Activated T-helper 1 cell treated with anti-CD3 and anti-CD28 coated beads, Interleukin-12 subunit alpha, Interleukin-12 subunit beta, Interleukin-2, Interleukin-4 antibody, amounts not matched to agents 30 ng/mL and 10 ng/mL and 1 ng/mL, durations not matched to agents 14 hours and 24 hours and 36 hours (primary cell): ENCODE measurements at regions not wholly inside any gene's neighbourhood (a gene's known extent, or its start where the extent isn't known, plus 50 kb on each side); places are given as distances from the start of the nearest gene placed in this dataset.
"Not testable (repeated sequence)": the region's sequence is repeated elsewhere in the genome, so short reads cannot be mapped to it uniquely, and the experiment has no call there.

Experiments
- DNase-seq: peaks from one replicate; pipeline ENCODE4 v3.0.0; 2021; ENCODE audit warnings: low spot score
- H3K27ac Mint-ChIP-seq: one replicate; pipeline ENCODE4 v1.8.0; 2021; ENCODE audit warnings: mild to moderate bottlenecking, mixed read lengths
- H3K27me3 Mint-ChIP-seq: one replicate; pipeline ENCODE4 v1.8.0; 2022; ENCODE audit warnings: mild to moderate bottlenecking, moderate library complexity, mixed read lengths; ENCODE audit not compliant: insufficient read depth
- H3K36me3 Mint-ChIP-seq: one replicate; pipeline ENCODE4 v1.8.0; 2021; ENCODE audit warnings: low read depth, mixed read lengths
- H3K4me1 Mint-ChIP-seq: one replicate; pipeline ENCODE4 v1.8.0; 2021; ENCODE audit warnings: low read depth, mixed read lengths
- H3K4me3 Mint-ChIP-seq: one replicate; pipeline ENCODE4 v1.8.0; 2021; ENCODE audit warnings: mild to moderate bottlenecking, moderate library complexity, mixed read lengths
- H3K9me3 Mint-ChIP-seq: one replicate; pipeline ENCODE4 v1.8.0; 2021; ENCODE audit warnings: mixed read lengths
- intact Hi-C: fragments of 100-400 bp; cut with micrococcal nuclease; formaldehyde crosslinking; loops from one replicate; pipeline ENCODE4 v1.15.1; 2024

DNA sequence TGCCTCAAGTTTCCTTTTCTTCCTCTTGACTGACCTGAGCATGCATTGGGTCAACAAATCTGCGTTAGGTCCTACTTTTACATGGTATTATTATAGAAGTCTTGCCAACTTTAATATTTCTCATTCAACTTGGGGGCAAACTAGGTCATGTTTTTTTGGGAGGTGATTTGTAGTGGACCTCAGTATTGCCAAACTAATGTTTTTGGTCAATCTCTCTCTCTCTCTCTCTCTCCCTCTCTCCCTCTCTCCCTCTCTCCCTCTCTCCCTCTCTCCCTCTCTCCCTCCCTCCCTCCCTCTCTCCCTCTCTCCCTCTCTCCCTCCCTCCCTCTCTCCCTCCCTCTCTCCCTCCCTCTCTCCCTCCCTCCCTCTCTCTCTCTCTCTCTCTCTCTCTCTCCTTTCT, 848.9 kb downstream of the MCTP2 start:
- H3K36me3 Mint-ChIP-seq, H3K4me1 Mint-ChIP-seq, DNase-seq, H3K9me3 Mint-ChIP-seq, intact Hi-C loops, H3K27ac Mint-ChIP-seq, H3K4me3 Mint-ChIP-seq, H3K27me3 Mint-ChIP-seq: not testable (repeated sequence)

GRCh38 chr15:95085056-95085455, 853.7 kb downstream of the MCTP2 start:
- H3K4me1 Mint-ChIP-seq, result no peaks in the 10 kb centered on the region
- no peaks in the 10 kb centered on the region for H3K9me3 Mint-ChIP-seq
- intact Hi-C loops, result no loop called here
- no peak for DNase-seq
- no peak overlapping the region for H3K4me3 Mint-ChIP-seq
- no peaks in the 10 kb centered on the region for H3K36me3 Mint-ChIP-seq
- no peaks in the 10 kb centered on the region for H3K27me3 Mint-ChIP-seq
- no peak overlapping the region for H3K27ac Mint-ChIP-seq

GRCh38 chr15:95086531-95087252, 855.3 kb downstream of the MCTP2 start:
- no peak overlapping the region for H3K27ac Mint-ChIP-seq
- H3K9me3 Mint-ChIP-seq, result no peaks in the 10 kb centered on the region
- no peaks in the 10 kb centered on the region for H3K36me3 Mint-ChIP-seq
- no peak for DNase-seq
- H3K4me3 Mint-ChIP-seq, result no peak overlapping the region
- no peaks in the 10 kb centered on the region for H3K27me3 Mint-ChIP-seq
- intact Hi-C loops, result no loop called here
- H3K4me1 Mint-ChIP-seq, result no peaks in the 10 kb centered on the region

- Mint-ChIP-seq H3K27ac (no peak overlapping the region), H3K4me1 (no peaks in the 10 kb centered on the region), H3K36me3 (no peaks in the 10 kb centered on the region), H3K9me3 (no peaks in the 10 kb centered on the region), H3K27me3 (no peaks in the 10 kb centered on the region), H3K4me3 (no peak overlapping the region)
- no peak for DNase-seq
- intact Hi-C loops, result no loop called here
Observed at GRCh38 chr15:95087253-95087609, 855.9 kb downstream of the MCTP2 start.

DNA sequence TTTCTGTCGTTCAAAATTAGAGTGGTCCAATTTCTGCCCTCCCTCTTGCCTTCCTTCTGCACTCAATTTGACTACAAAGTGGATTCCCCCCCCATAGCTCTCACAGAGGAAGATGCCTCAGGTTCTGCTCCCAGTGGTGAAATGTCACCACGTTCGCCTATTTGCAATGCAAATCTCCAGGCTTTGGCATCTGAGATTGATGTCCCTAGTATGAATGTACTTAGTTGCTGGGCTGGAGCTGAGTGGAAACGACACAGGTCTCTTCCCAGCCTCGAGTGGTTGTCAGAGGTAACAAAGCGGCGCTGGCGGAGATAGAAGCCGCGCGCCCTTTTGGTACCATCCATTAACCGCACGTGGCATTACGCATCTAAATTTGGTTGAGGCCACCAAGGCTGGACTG, 860.1 kb downstream of the MCTP2 start:
- Mint-ChIP-seq H3K27me3 (no peaks in the 10 kb centered on the region), H3K4me3 (no peak overlapping the region), H3K4me1 (no peaks in the 10 kb centered on the region), H3K36me3 (no peaks in the 10 kb centered on the region), H3K9me3 (no peaks in the 10 kb centered on the region), H3K27ac (no peak overlapping the region)
- intact Hi-C loops, result no loop called here
- no peak for DNase-seq

DNA sequence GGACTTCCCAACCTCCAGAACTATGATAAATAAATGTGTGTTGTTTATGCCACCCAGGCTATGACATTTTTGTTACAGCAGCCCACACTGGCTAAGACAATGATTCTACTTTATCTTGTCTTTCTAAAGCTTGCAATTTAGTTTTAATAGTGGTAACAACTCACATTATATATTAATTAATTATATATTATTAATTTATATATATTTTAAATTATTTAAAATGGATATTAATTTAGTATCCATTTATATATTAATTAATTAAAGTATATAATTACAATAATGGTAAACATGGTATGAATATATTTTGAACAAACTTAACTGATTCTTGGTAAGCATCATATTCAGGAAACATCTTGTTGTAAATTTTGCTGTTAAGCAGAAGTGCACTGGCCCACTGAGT, 863.9 kb downstream of the MCTP2 start:
- Mint-ChIP-seq H3K27ac (no peak overlapping the region), H3K36me3 (no peaks in the 10 kb centered on the region), H3K9me3 (no peaks in the 10 kb centered on the region), H3K4me1 (no peaks in the 10 kb centered on the region), H3K4me3 (no peak overlapping the region), H3K27me3 (no peaks in the 10 kb centered on the region)
- DNase-seq, result no peak
- intact Hi-C loops, result no loop called here

- H3K27me3 Mint-ChIP-seq, result no peaks in the 10 kb centered on the region
- no peak overlapping the region for H3K27ac Mint-ChIP-seq
- no peaks in the 10 kb centered on the region for H3K36me3 Mint-ChIP-seq
- H3K9me3 Mint-ChIP-seq, result no peaks in the 10 kb centered on the region
- no peak overlapping the region for H3K4me3 Mint-ChIP-seq
- DNase-seq, result no peak
- intact Hi-C loops, result no loop called here
- no peaks in the 10 kb centered on the region for H3K4me1 Mint-ChIP-seq
Observed at GRCh38 chr15:95096651-95097050, 865.3 kb downstream of the MCTP2 start.

- no peak overlapping the region for H3K27ac Mint-ChIP-seq
- intact Hi-C loops, result no loop called here
- H3K27me3 Mint-ChIP-seq, result no peaks in the 10 kb centered on the region
- no peak overlapping the region for H3K4me3 Mint-ChIP-seq
- H3K9me3 Mint-ChIP-seq, result no peaks in the 10 kb centered on the region
- H3K36me3 Mint-ChIP-seq, result no peaks in the 10 kb centered on the region
- DNase-seq, result no peak
- no peaks in the 10 kb centered on the region for H3K4me1 Mint-ChIP-seq
Observed at GRCh38 chr15:95097361-95097760, 866.0 kb downstream of the MCTP2 start.

GRCh38 chr15:95105229-95105628, 873.9 kb downstream of the MCTP2 start:
- Mint-ChIP-seq H3K4me1 (no peaks in the 10 kb centered on the region), H3K9me3 (no peaks in the 10 kb centered on the region), H3K27me3 (no peaks in the 10 kb centered on the region), H3K36me3 (no peaks in the 10 kb centered on the region), H3K27ac (no peak overlapping the region), H3K4me3 (no peak overlapping the region)
- DNase-seq, result no peak
- intact Hi-C loops, result no loop called here

DNA sequence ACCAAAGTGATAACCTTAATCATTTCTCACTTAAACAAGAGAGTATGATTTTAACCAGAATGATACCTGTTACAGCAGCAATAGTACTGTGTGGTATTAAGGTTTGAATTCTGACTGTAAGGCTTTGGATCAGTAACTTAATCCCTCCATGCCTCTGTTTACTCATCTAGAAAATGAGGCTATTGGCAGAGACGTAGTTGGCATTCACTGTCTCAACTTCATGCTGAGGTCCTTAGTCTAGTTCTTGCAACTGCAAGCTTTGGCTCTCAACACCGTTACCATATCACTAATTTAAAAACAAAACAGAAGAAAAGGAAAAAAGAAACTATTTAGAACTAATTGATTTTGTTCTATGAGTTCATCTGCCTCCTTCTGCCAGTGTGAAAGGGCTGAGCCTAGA, 875.4 kb downstream of the MCTP2 start:
- no peak for DNase-seq
- H3K36me3 Mint-ChIP-seq, result no peaks in the 10 kb centered on the region
- H3K27me3 Mint-ChIP-seq, result no peaks in the 10 kb centered on the region

GRCh38 chr15:95108673-95109072, 877.3 kb downstream of the MCTP2 start:
- Mint-ChIP-seq H3K27ac (no peak overlapping the region), H3K4me1 (no peaks in the 10 kb centered on the region), H3K4me3 (no peak overlapping the region), H3K27me3 (no peaks in the 10 kb centered on the region), H3K36me3 (no peaks in the 10 kb centered on the region), H3K9me3 (no peaks in the 10 kb centered on the region)
- DNase-seq, result no peak
- intact Hi-C loops, result no loop called here

More for the DNA sequence above, 875.4 kb downstream of the MCTP2 start:
- intact Hi-C loops, result no loop called here
- Mint-ChIP-seq H3K4me1 (no peaks in the 10 kb centered on the region), H3K9me3 (no peaks in the 10 kb centered on the region), H3K4me3 (no peak overlapping the region), H3K27ac (no peak overlapping the region)

DNA sequence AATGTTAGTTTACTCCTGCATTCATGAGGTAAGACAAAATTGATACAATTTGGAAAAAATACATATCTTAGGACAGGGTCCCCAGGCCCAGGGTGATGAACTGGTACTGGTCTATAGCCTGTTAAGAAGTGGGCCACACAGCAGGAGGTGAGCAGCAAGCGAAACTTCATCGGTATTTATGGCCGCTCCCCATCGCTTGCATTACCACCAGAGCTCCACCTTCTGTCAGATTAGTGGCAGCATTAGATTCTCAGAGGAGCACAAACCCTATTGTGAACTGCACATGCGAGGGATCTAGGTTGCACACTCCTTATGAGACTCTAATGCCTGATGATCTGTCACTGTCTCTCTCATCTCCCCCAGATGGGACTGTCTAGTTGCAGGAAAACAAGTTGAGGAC, 880.6 kb downstream of the MCTP2 start:
- Mint-ChIP-seq H3K9me3 (no peaks in the 10 kb centered on the region), H3K27ac (no peak overlapping the region)

DNA sequence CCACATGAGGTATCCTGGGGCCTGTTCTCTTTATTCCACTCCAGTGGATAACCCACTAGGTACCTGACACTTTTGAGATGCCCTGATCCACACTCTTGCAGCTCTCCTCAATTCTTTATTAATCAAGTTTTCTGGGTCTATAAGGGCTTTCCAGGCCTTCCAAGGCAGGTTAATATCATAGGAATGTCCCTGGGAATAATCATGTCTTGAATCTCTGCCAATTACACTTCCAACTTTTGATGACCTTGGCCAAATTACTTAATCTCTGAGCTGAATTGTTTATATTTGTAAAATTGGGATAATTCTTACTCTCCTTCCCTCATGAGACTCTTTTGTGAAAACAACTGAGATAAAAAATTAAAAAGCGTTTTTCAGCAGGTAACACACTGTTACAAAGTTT, 881.7 kb downstream of the MCTP2 start:
- no peaks in the 10 kb centered on the region for H3K27me3 Mint-ChIP-seq
- H3K9me3 Mint-ChIP-seq, result no peaks in the 10 kb centered on the region
- no peak overlapping the region for H3K4me3 Mint-ChIP-seq
- DNase-seq, result no peak
- H3K36me3 Mint-ChIP-seq, result no peaks in the 10 kb centered on the region
- intact Hi-C loops, result no loop called here
- no peaks in the 10 kb centered on the region for H3K4me1 Mint-ChIP-seq
- H3K27ac Mint-ChIP-seq, result no peak overlapping the region

More for the DNA sequence above, 880.6 kb downstream of the MCTP2 start:
- DNase-seq, result no peak
- no peaks in the 10 kb centered on the region for H3K4me1 Mint-ChIP-seq
- no peaks in the 10 kb centered on the region for H3K27me3 Mint-ChIP-seq
- intact Hi-C loops, result no loop called here
- H3K4me3 Mint-ChIP-seq, result no peak overlapping the region
- H3K36me3 Mint-ChIP-seq, result no peaks in the 10 kb centered on the region

GRCh38 chr15:95119041-95119610, 887.8 kb downstream of the MCTP2 start:
- no peaks in the 10 kb centered on the region for H3K27me3 Mint-ChIP-seq
- intact Hi-C loops, result no loop called here
- no peaks in the 10 kb centered on the region for H3K9me3 Mint-ChIP-seq
- H3K4me1 Mint-ChIP-seq, result no peaks in the 10 kb centered on the region
- no peaks in the 10 kb centered on the region for H3K36me3 Mint-ChIP-seq
- DNase-seq, result no peak
- no peak overlapping the region for H3K4me3 Mint-ChIP-seq
- H3K27ac Mint-ChIP-seq, result no peak overlapping the region
